ENCODE measurements at regions not wholly inside any gene's neighbourhood (a gene's known extent, or its start where the extent isn't known, plus 50 kb on each side); places are given as distances from the start of the nearest gene placed in this dataset.

DNA sequence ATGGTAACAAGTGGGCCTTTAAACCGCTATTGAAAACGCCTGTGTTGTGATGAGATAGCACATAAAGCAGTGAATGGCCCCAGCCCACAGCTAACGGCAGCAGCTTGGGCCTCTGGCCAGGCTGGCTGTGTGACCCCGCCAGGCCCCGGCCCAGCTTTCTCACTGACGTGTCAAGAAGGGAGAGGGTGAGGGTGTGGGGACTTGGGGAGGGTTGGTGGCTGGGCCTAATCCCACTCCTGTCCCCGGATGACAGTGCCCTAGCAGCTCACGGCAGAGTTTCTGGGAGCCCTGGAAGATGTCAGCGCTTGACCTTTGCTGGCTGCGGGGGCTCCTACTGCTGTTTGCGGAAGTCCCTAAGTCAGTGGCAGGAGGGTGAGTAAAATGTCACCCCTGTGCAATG lies 88.9 kb upstream of the SHH start:
- no peak for DNase-seq

DNA sequence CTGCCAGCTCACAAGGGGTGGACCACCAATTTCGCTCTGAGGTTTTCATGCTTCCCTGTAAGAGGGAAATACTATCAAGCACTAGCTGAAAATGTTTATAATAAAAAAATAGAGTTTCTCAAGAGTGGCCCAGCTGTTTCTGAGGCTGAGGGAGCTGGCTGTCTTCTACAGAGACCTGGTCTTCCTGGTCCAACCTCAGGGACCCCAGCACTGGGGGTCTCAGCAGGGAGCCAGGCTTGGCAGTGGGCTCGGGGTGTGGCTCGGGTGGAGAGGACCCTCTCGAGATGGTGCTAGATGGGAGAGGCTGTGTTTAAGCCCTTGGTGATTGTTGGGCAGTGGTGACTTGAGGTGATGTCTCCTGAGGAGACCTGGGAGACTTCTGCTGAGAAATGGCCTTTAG lies 87.3 kb upstream of the SHH start:
- no peak for DNase-seq

DNA sequence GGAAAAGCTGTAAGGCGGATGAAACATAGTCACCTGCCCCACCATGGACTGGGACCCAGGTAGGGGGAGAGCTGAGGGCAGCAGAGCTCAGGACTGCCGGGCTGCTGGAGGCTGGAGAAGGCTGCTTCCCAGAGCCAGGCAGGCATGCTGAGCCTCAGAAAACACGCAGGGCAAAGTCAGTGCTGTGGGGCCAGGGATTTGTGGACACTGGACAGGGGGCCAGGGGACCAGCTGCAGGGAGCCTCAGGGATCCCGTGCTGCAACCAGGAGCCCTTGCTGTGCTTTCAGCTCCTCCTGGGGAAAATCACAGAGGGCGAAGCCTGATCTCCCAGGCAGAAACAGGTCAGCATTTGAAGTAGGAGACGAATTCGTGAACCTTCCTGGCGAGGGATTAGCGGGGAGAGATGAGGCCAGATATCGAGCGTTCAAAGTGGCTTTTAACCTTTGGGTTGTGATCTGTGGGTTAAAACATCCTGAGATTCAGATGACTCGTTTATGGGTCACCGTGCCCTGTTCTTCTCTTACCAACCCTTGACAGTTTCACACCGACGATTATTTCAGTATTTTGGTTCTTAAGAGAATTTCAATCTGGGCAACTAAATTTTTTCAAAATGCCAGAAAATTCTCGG lies 85.6 kb upstream of the SHH start:
- DNase-seq: no peak

DNA sequence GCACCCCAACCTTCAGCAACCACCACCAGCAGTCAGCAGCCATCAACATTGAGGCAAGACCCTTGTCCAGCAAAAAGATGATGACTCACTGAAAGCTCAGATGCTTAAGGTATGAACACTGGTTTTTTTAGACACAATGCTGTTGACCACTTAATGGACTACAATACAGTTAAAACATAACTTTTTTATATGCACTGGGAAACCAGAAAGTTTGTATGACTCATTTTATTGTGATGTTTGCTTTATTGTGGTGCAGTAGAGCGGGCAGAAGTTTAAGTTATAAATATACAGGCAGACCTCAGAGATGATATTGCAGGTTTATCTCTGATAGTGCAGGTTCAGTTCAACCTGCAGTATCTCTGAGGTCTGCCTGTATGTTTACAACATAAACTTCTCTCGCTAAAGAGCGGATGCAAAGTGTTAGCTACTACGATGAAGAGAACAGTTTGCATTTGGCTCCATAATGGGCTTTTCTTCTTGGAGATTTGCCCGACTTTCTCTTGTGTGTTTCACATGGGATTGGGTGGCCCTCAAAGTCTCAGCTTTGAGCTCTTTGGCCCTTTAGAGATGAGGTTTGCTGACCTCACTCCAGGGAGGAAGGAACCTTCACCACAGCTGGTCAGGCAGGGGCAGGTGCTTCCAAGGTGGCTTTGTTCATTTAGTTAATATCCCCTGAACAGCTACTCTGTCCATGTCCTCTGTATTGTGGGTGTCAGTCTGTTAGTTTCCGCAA lies 84.4 kb upstream of the SHH start:
- DNase-seq: no peak

DNA sequence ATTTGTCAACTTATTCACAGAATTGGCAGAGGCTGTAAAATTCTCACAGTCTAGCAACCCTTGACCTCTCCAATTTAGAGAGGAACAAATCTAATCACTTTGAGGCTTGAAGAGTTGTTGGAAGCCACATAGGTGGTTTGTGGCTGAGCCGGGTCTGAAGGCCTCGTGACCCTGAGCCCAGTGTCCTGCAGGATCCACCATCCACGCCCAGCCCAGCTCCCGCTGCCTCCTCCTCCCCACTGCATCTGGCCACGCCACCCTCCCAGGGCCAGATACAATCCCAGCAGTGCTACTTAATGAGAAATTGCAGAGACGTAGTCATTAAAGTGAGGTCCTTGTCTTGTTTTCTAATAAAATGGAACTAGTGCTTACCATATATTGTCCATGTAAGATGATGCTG lies 81.4 kb upstream of the SHH start:
- DNase-seq: no peak

DNA sequence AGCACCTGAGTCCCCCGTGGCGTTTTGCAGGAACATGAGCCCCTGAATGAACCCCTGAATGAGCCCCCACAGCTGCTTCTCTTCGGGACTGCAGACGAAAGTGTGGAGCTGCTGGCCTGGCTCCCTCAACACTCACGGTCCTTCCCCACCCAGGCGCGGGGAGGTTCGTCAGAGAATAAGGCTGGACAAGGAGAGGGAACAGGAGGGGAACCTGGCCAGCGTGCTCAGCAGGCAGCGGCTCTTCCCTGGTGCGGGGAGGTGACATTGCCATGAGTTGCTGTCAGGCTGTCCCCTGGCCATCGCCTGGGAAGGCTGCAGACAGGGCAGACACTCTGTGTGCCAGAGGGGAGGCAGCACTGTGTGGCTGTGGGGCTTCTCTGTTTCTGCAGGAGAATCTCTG lies 80.9 kb upstream of the SHH start:
- DNase-seq: no peak

DNA sequence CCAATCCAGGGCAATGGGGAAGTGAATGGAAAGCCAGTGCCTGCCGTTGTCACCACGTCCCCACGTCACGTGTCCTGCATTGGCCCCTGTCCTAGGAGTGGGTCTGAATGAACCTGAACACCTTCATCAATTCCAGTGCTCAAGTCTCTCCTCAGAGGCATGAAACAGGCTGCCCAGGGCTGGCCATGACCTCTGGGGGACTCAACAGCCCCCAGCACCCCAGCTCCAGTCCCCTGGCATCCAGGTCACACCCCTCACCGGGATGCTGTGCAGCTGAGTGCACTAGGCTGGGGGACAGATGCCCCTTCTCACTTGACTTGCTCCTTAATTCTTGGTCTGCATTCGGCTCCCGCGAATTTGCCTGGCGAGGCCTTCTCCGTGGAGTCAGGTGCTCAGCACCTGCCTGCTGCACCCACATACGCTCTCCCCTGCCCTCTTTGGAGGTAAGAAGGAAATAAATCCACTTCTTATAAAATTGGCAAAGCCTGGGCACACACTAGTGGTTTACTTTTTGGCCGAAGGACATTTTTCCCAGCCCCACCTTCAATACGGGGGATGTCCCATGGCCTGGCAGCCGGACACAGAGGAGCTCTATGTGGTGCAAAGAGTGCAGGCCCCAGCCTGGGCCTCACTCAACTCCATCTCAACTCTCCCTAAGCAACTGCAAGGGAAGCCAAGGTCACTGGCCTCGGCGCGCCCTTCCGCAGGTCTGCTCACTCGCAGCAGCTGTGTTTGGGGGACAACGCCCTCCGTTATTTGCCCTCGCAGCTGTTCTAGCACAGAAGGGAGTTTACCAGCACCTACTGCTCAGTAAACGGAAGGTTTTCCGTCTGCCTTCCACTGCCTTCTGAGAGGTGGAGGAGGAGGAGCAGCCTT lies 77.6 kb upstream of the SHH start:
- DNase-seq: no peak

DNA sequence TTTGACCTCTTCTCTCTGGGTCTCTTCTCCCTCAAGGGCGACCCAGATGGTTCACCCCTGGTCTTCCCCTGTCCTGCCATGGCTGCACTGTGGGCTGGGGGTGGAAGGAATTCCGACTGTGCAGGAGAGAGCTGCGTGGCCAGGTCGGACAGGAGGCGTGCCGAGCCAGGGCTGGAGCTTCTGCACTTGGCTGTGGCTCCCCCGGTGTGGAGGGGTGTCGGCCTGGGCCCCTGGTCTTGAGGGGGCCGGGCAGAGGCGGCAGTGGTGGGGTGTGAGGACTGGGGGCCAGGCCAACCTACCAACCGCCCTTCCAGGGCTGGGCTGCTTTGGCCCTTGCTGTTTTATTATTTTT lies 74.9 kb upstream of the SHH start:
- no peak for DNase-seq

DNA sequence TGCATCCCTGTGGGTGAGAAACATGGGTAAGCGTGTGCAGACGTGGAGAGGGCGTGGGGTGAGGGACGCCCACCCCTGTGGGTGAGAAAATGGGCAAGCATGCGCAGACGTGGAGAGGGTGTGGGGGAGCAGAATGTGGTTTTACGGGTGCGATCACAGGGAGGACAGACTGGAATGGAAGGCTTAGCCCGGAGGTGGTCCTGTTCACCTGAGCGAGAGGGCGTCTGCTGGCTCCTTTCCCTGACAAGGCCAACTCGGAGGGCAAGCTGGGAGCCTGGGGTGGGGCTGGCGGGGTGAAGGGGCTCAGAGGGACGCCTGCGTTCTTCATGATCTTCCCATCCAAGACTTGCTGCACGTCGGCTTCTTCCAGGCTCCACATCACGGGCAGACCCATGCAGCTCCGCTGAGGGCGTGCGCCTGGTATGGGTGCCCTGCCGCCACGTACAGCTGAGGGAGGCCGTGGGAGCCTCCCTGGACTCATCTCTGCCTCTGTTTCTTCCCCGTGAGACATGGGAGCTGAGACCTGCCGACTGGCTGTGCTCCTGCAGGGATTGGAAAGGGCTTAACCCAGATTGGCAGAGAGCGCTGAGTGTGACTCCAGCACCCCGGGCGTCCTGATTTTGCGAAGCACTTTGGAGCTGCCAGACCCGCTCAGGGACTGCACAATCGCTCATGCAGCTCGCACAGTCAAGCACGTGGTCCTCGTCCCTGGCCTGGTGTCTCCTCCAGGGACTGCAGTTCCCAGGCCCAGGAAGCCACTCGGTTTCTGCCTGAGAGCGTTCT lies 74.3 kb upstream of the SHH start:
- DNase-seq: no peak

DNA sequence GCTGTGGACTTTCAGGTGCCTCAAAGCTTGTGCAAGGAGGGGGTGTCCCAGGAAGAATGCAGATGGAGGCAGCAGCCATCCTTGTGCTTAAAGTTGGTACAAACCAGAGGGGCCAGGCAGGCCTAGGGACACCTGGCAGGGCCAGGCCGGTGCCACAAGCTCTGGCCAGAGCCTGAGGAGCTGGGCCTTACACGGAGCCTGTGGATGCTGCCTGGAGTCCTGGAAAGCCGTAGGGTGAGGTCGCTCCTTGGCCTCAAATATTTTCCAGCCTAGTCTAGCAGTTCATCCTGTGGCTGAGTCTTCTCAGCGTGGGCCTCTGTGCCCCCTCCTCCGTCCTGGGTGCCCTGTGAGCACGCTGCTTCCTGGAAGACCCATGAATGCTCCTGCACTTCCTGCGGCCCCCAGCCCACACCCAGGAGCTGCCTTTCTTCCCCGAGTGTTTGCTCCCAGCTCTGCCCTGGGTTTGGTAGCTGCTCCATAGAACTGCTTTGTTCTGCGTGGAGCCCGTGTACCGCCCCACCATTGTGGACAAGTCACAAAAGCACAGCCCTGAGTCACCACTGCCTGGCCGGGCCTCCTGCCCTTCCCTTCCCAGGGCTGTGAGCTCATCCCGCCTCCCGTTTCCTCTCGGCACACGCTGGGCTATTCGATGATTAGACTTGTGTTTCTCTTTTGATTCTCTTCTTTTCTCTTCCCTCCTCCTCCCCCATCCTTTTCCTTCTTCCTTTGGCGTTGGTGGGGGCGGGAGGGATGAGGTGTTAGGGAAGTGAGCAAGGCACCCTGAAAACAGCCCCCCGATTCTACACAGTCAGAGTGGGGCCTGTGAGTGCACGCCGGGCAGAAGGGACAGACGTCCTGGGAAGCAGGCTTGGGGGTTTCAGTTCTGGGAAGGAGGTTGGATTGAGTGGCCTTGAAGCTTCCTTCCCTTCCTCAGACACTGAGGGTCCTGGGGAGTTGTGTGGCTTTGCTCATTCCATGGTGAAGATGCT lies 73.2 kb upstream of the SHH start:
- DNase-seq: no peak

DNA sequence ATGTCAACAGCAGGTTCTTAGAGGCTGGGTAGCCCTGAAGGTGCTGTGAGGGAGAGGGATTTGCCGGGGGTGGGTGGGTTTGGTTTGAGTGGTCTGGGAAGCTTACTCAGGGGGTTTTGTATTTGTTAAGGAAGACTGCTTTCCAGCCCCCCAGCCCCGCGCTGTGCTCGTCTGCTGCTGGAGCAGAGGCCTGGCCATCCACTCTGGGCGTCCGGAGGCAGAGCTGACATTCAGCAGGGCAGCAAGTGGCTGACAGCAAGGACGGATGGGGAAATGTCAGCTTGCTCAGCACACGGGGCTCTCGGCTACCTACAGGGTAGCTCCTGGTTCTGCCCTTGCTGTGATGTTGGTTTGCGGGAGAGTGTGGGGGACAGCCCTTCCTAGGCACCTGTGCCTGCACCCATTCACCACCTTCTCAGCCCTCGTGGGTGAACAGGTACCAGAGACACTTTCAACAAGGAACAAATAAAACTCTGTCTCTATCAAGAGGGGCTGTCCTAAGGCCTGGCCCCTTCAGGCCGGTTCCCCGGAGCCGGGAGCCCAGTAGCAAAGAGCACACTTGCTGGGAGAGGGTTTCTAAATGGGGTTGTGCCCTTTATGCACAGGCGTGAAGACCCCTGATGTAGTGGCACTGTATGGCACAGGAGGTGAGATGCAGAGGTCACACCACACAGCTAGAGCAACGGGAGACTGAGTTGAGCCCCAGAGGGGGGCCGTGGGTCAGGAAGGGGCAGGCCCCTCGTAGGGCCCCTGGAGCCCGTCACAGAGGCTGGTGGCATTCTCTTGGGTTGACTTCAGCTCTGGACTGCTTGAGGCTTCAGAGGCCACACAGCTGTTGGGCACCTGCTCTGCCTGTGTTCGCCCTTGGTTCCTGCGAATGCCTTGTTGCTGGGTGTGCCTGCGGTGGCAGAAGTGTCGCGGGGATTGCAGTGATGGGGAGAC lies 72.2 kb upstream of the SHH start:
- no peak for DNase-seq

DNA sequence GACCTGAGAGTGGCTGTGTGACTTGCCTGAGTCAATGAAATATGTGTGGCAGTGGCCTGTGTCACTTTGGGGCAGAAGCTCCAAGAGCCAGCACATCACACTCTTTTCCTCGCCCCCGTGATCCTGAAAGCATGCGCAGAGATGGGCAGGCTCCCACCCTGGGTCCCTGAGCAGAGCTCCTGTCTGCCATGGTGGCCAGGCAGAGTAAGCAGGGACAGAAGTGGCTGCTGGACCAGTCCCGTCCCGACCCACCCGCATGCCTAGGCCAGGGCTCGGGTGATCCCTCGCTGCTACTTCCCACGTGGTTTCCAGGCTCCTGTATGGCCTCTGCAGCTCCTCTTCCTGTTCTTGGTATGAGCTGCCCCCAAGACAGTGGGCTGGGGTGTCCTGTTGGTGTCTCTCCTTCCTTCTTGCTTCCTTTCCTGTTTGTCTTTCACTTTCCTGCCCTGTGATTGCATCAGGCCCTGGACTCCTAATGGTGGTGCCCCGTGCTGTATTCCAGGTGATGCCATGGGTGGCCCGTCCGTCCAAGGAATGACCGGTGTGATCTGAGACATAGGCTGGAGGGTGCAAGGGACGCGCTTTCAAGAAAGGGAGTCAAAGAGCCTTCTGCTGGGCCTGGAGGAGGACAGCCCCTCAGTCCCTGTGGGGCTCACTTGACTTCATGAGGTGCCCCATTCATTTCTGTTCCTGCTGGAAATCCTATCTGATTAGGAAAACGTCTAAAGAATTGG lies 71.4 kb upstream of the SHH start:
- no peak for DNase-seq

DNA sequence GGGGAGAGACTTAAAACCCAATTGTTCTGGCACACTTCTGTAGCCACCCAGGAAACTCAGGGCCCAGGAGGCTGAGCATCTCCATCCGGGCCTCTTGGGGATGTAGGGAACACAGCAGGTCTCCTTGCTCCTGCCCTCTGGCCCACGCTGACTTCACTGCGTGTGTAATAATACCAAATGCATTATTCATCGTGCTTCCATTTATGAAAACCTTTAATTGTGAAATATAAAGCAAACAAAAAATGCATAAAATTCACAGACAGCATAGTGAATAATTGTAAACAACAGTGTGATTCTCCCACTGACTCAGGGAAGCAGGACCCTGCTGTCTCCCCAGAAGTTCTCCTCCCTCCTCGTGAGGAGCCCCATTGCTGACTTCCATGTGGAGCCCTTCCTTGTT lies 70.3 kb upstream of the SHH start:
- no peak for DNase-seq

DNA sequence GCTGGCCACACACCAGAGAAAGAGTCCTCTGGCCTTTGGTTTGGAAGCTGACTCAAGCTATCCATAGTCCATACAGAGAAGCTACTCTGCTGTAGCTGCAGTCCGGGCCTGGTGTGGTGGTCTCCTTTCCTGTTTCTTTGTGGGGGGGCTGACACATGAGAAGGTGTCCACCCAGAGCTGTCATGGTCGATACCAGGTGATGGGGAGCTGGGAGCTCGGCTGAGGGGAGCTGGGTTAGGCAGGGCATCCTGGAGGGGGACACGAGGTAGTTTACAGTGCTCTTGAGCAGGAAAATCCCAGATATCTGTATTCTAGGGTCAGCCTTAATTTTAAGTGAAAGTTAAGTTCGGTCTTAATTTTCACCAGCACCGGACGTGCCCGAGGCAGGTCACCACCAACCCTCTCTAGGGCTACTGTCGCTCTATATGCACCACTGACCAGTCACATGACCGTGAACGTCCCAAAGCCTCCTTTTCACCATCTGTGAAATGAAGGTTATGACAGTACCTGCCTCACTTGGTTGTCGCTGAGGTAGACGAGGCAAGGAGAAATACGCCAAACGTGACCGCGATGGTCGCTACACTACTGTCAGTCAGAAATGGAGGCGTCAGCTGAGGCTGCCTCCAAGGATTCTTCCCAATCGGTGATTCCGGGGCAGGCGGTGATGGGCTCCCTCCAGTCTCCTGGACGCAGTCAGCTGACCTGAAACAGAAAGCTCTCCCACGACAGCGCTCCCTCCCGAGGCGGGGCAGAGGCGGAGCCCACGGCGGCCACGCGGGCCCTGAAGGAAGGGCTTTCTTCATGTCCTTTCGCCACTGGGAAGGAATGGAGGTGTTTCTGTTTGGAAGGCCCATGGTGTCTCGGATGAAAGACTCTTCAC lies 69.4 kb upstream of the SHH start:
- DNase-seq: no peak

DNA sequence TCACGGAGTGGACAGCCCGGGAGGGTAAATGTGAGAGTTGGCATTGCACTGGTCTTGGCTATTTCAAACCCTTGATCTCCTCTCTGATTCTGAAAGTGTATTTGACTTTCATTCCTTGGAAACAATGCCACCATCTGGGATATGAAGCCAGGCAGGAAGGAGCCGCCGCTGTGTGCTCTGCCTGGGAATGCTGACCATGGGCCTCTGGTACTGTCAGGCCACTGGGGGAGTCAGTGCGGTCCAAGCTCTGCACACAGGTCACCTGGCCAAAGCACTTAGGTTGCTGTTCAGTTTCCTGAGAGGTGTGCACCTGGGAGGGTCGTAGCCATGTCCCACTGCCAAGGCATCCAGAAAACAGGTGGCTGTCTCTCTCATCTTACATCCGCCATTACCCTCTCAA lies 68.5 kb upstream of the SHH start:
- no peak for DNase-seq

DNA sequence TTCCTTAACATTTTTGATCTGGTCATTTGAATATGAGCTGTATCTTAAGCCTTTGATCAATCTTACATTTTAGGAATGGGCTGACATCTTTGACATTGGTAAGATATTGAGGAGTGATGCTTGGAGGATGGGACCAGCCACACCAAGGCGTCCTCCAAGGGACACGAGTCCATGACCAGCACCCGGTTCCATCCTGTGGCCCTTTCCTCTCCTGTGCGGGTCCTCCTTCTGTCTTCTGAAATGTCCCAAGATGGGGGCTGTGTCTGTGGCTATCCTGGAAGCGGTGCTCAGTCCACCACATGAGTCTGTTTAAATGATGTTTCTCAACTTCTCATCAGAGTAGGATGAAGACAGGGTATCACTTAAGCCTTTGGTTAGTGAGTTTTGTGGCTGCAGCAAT lies 67.3 kb upstream of the SHH start:
- no peak for DNase-seq

DNA sequence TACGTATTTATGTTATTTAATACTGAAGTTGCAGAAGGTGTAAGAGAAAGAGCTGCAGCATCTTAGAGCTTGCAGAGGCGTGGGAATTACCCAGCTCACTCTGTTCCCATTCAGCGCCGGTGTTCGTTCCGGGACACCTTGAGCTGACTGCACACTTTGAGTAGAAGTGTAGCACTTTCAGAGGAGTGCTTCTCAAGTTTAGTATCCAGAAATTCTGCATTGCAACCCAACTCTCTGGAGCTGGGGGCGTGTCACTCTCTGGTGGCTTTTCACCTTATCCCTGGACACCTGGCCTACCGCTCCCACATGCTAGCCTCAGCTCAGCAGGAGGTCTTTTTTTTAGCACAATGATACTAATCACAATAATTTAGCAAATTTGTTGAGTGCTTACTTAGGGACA lies 66.4 kb upstream of the SHH start:
- DNase-seq: no peak

DNA sequence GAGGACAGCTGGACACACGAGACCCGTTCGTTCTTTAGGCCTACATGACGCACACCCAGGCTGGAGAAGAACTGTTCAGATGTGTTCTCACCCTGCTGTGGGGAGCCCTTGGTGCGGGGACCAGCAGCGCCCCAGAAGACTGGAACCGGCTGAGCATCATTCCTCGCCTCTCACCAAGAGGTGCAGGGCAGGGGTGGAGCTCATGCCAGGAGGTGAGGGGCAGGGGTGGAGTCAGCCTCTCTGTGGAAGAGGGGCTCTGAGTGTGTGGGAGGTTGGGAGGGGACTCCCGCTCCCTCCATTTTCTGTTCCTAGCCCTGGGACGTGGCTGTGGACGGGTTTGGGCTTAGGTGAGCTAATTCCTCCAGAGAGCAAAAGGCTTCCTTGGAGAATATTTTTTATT lies 66.0 kb upstream of the SHH start:
- DNase-seq: no peak

DNA sequence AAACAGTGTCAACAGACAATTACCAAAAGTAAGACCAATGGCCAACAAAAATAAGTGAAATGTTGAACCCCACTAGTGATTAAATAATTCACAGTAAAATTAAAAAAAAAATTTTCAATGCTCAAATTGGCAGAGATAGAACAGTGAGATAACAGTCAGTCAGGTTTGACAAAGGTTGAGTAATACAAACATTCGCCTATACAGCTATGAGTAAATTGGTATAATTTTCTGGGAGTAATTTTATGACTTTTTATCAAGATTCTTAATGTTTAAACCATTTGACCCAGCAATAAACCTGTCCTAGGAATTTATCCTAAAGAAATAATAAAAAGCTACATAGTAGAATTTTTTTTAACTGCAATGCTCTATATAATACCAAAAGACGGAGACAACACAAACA lies 64.9 kb upstream of the SHH start:
- no peak for DNase-seq
